A549 (cell line): ENCODE measurements at regions not wholly inside any gene's neighbourhood (a gene's known extent, or its start where the extent isn't known, plus 50 kb on each side); places are given as distances from the start of the nearest gene placed in this dataset.
A peak's percentile ranks its signal among the peaks of the same experiment; 100 is the strongest.
"Not testable (repeated sequence)": the region's sequence is repeated elsewhere in the genome, so short reads cannot be mapped to it uniquely, and the experiment has no call there.

Source experiments
- ATAC-seq, 2 experiments: fragments of 200-7000 bp in 1 of 2; fragments of >200 bp in 1 of 2; cut with Nextera tagmentation in 1 of 2; cut with Tn5 transposase in 1 of 2; 3 replicates each; pipeline versions ENCODE4 v1.8.0 to v1.9.1; 2018 to 2020; ENCODE audit warnings: mild to moderate bottlenecking in 1 of 2, moderate library complexity in 1 of 2
- CTCF ChIA-PET: fragments of 300-600 bp; sonication (Branson Sonifier 250); formaldehyde crosslinking; extraction: SDS; loops from one replicate; lab custom pipeline; 2021; ENCODE audit warnings: antibody characterized with exemption, inconsistent platforms; lab: Yijun Ruan, JAX
- POLR2A ChIA-PET: fragments of 350-600 bp; formaldehyde crosslinking; extraction: SDS; loops from one replicate; lab custom pipeline; 2021; ENCODE audit warnings: antibody characterized with exemption, inconsistent platforms; lab: Yijun Ruan, JAX
- DNase-seq, 2 experiments: peaks; one replicate each; pipeline versions ENCODE4 v3.0.0 to v3.0.0-alpha.2; 2011 to 2016; ENCODE audit warnings: low read depth in 1 of 2, low spot score in 1 of 2
- FAIRE-seq: peaks from 2 replicates; lab custom pipeline; 2011; peaks lifted over from hg19 to GRCh38; lab: Jason Lieb, UNC
- H3K27ac ChIP-seq, 2 experiments: fragments of >200 bp; sonication (Bioruptor Twin); formaldehyde crosslinking; 3 replicates each; pipeline ENCODE4 v1.5.1; 2016 to 2017
- H3K4me1 ChIP-seq: fragments of >200 bp; sonication (Bioruptor Twin); formaldehyde crosslinking; 3 replicates; pipeline ENCODE4 v1.6.1; 2016
- H3K4me2 ChIP-seq: fragments of >200 bp; sonication (Bioruptor Twin); formaldehyde crosslinking; 3 replicates; pipeline ENCODE4 v1.6.1; 2016
- H3K4me3 ChIP-seq: fragments of >200 bp; sonication (Bioruptor Twin); formaldehyde crosslinking; 3 replicates; pipeline ENCODE4 v1.5.1; 2016
- H3K9me3 ChIP-seq: fragments of >200 bp; sonication (Bioruptor Twin); formaldehyde crosslinking; 3 replicates; pipeline ENCODE4 v1.6.1; 2016
- CEBPB ChIP-seq, 2 experiments: fragments of >200 bp in 1 of 2; sonication (Bioruptor Twin) in 1 of 2; formaldehyde crosslinking in 1 of 2; IDR thresholded peaks; 2 replicates each; pipeline ENCODE4 v1.6.1; 2012 to 2016
- MAZ ChIP-seq: fragments of 150-350 bp; IDR thresholded peaks from 2 replicates; pipeline ENCODE4 v1.6.1; 2014; ENCODE audit warnings: antibody characterized with exemption, low read depth, low read length, borderline replicate concordance
- ZC3H11A ChIP-seq: fragments of 450-650 bp; IDR thresholded peaks from 2 replicates; pipeline ENCODE4 v1.6.1; 2014; ENCODE audit warnings: antibody characterized with exemption, mild to moderate bottlenecking
- ZNF302 ChIP-seq: fragments of 250-450 bp; sonication (Bioruptor Pico); IDR thresholded peaks from 2 replicates; pipeline ENCODE4 v1.9.0; 2021; ENCODE audit warnings: inconsistent platforms, mild to moderate bottlenecking, moderate library complexity
- WGBS: methylation state at CpG from one replicate; pipeline ENCODE4 v1.1.6; 2017; ENCODE audit errors: missing lambda C conversion rate; 5-methylcytosine and 5-hydroxymethylcytosine counted together
- TF ChIP-seq, protein P1 (sequence below): fragments of 200-600 bp; sonication (generic); IDR thresholded peaks from 2 replicates; pipeline ENCODE4 v1.6.1; 2016; ENCODE audit warnings: antibody characterized with exemption, mild to moderate bottlenecking, moderate library complexity

GRCh38 chr9:64100571-64101155 is 1184.3 kb downstream of the FOXD4L5 start:
- POLR2A ChIA-PET, H3K4me2 ChIP-seq, H3K27ac ChIP-seq, H3K4me3 ChIP-seq, DNase-seq, H3K9me3 ChIP-seq, H3K4me1 ChIP-seq, ATAC-seq, FAIRE-seq, CTCF ChIA-PET: not testable (repeated sequence)
- WGBS = 23% methylated on average over 11 of the region's 36 CpGs

GRCh38 chr9:64085998-64086397 is 1199.0 kb downstream of the FOXD4L5 start:
- DNase-seq, H3K4me1 ChIP-seq, H3K4me2 ChIP-seq, ATAC-seq, H3K4me3 ChIP-seq, CTCF ChIA-PET, POLR2A ChIA-PET, FAIRE-seq, H3K27ac ChIP-seq, H3K9me3 ChIP-seq: not testable (repeated sequence)
- TF ChIP-seq ZC3H11A = peak; percentile 53
- WGBS = 44% methylated on average over 5 of the region's 5 CpGs

DNA sequence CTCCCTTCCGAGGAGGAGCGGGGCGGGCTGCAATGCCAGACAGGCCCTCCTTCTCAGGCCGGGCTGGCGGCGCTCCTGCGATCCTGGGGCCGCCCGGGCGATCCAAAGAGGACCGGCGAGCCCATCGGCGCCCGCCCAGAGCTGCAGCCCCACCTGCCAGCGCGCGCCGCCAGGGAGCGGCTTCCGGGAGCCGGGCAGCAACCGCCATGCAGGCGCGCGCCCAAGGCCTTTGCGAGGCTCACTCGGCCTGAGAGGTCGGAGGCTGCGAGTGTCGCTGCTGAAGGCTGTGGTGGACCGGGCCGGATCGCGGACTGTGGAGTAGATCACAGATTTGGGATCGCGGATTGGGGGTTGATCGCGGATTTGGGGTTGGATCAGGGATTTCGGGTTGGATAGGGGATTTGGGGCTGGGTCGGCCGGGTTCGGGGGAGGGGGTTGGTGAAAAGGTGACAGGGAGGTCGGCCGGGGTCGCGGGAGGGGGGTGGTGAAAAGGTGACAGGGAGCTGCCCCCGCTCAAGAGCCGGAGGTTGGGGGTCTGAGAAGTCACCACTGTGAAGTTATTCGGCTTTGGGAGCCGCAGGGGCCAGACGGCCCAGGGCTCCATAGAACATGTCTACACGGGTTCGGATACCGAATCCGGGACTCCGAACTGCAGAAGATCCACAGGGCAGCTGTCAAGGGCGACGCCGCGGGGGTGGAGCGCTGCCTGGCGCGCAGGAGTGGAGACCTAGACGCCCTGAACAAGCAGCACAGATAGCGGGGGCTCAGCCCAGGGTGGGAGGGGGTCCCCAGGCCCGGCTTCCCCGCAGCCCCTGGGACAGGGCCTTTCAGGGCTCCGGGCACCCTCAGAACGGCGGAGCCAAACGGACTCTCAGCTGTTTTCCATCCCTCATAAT is 1213.4 kb downstream of the FOXD4L5 start:
- H3K4me2 ChIP-seq, H3K4me3 ChIP-seq, POLR2A ChIA-PET, ATAC-seq, H3K9me3 ChIP-seq, H3K27ac ChIP-seq, DNase-seq, FAIRE-seq, CTCF ChIA-PET, H3K4me1 ChIP-seq: not testable (repeated sequence)
- 72% methylated on average over 43 of the region's 72 CpGs for WGBS

GRCh38 chr9:64070611-64071357 is 1214.2 kb downstream of the FOXD4L5 start:
- H3K4me2 ChIP-seq, CTCF ChIA-PET, ATAC-seq, FAIRE-seq, H3K4me1 ChIP-seq, H3K27ac ChIP-seq, H3K9me3 ChIP-seq, H3K4me3 ChIP-seq, POLR2A ChIA-PET, DNase-seq: not testable (repeated sequence)
- WGBS = 71% methylated on average over 9 of the region's 39 CpGs

DNA sequence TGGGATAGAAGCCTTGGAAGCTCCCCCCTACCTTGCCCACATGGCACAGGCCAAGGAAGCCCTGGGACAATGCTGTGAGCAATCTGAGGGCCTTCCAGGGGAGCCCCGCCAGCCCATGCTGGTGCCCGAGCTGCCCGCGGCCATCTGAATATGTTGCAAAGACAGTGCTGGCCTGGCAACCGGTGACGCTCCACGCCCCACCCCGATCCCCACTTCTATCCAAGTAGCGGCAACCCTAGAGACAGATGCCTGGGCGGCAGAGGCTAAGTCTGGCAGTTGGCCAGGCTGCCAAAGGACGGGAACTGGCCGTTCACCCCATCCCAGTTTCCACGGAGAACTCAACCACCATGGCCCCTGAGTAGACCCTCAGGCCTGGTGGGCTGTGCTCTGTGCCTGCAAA is 1214.9 kb downstream of the FOXD4L5 start:
- not testable (repeated sequence) for FAIRE-seq

GRCh38 chr9:64066736-64067368 is 1218.2 kb downstream of the FOXD4L5 start:
- no peak for ATAC-seq
- H3K4me3 ChIP-seq = no peak overlapping the region
- no peak overlapping the region for H3K4me2 ChIP-seq
- 36% methylated on average over 16 of the region's 24 CpGs for WGBS
- H3K27ac ChIP-seq = no peak overlapping the region
- POLR2A ChIA-PET = no interaction called here
- H3K9me3 ChIP-seq = no peaks in the 10 kb centered on the region
- DNase-seq = no peak
- H3K4me1 ChIP-seq = no peaks in the 10 kb centered on the region
- FAIRE-seq = no peak
- CTCF ChIA-PET = no interaction called here
- TF ChIP-seq CEBPB (IDR thresholded peaks at IDR 0.05) (no peak), MAZ (no peak), ZNF302 (CRISPR knock-in tag) (no peak)
- TF ChIP-seq, protein P1, sequence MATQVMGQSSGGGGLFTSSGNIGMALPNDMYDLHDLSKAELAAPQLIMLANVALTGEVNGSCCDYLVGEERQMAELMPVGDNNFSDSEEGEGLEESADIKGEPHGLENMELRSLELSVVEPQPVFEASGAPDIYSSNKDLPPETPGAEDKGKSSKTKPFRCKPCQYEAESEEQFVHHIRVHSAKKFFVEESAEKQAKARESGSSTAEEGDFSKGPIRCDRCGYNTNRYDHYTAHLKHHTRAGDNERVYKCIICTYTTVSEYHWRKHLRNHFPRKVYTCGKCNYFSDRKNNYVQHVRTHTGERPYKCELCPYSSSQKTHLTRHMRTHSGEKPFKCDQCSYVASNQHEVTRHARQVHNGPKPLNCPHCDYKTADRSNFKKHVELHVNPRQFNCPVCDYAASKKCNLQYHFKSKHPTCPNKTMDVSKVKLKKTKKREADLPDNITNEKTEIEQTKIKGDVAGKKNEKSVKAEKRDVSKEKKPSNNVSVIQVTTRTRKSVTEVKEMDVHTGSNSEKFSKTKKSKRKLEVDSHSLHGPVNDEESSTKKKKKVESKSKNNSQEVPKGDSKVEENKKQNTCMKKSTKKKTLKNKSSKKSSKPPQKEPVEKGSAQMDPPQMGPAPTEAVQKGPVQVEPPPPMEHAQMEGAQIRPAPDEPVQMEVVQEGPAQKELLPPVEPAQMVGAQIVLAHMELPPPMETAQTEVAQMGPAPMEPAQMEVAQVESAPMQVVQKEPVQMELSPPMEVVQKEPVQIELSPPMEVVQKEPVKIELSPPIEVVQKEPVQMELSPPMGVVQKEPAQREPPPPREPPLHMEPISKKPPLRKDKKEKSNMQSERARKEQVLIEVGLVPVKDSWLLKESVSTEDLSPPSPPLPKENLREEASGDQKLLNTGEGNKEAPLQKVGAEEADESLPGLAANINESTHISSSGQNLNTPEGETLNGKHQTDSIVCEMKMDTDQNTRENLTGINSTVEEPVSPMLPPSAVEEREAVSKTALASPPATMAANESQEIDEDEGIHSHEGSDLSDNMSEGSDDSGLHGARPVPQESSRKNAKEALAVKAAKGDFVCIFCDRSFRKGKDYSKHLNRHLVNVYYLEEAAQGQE = no peak

More for the DNA sequence above, 1214.9 kb downstream of the FOXD4L5 start:
- H3K9me3 ChIP-seq, H3K27ac ChIP-seq, ATAC-seq, CTCF ChIA-PET, H3K4me2 ChIP-seq, H3K4me1 ChIP-seq, DNase-seq, POLR2A ChIA-PET, H3K4me3 ChIP-seq: not testable (repeated sequence)
- WGBS = 45% methylated on average over 4 of the region's 13 CpGs
